MM.1S (cell line): ENCODE measurements at regions not wholly inside any gene's neighbourhood (a gene's known extent, or its start where the extent isn't known, plus 50 kb on each side); places are given as distances from the start of the nearest gene placed in this dataset.

ENCODE experiments used
- DNase-seq: peaks from one replicate; pipeline ENCODE4 v3.0.0-alpha.2; 2015
- H2AFZ ChIP-seq: fragments of 300-600 bp; sonication (generic); 2 replicates; pipeline ENCODE4 v1.6.0; 2016; ENCODE audit warnings: antibody characterized with exemption, low read length
- H3F3A ChIP-seq: fragments of 300-600 bp; sonication (generic); 2 replicates; pipeline ENCODE4 v1.6.1; 2016; ENCODE audit warnings: mild to moderate bottlenecking, antibody characterized with exemption, low read length, moderate library complexity, mixed read lengths; ENCODE audit not compliant: insufficient read depth
- H3K27ac ChIP-seq: fragments of 300-600 bp; sonication (generic); 2 replicates; pipeline ENCODE4 v1.5.1; 2016; ENCODE audit warnings: mild to moderate bottlenecking, low read length
- H3K27me3 ChIP-seq: fragments of 300-600 bp; sonication (generic); replicated peaks from 2 replicates; pipeline ENCODE4 v1.6.0; 2016; ENCODE audit warnings: low read length; ENCODE audit not compliant: insufficient read depth
- H3K36me3 ChIP-seq: fragments of 300-600 bp; sonication (generic); replicated peaks from 2 replicates; pipeline ENCODE4 v1.6.1; 2016; ENCODE audit warnings: mild to moderate bottlenecking, low read length, mixed read lengths; ENCODE audit not compliant: insufficient read depth
- H3K4me1 ChIP-seq: fragments of 300-600 bp; sonication (generic); 2 replicates; pipeline ENCODE4 v1.6.1; 2016; ENCODE audit warnings: low read length, mixed read lengths
- H3K4me2 ChIP-seq: fragments of 300-600 bp; sonication (generic); 2 replicates; pipeline ENCODE4 v1.6.0; 2016; ENCODE audit warnings: low read depth, low read length
- H3K4me3 ChIP-seq: fragments of 300-600 bp; sonication (generic); 2 replicates; pipeline ENCODE4 v1.5.1; 2016; ENCODE audit warnings: low read length, mixed read lengths
- H3K79me2 ChIP-seq: fragments of 300-600 bp; sonication (generic); 2 replicates; pipeline ENCODE4 v1.6.1; 2016; ENCODE audit warnings: mixed run types, low read length, mixed read lengths
- H3K9ac ChIP-seq: fragments of 300-600 bp; sonication (generic); 2 replicates; pipeline ENCODE4 v1.6.1; 2016; ENCODE audit warnings: low read length, mixed read lengths
- H3K9me2 ChIP-seq: fragments of 300-600 bp; sonication (generic); replicated peaks from 2 replicates; pipeline ENCODE4 v1.6.1; 2016; ENCODE audit warnings: mild to moderate bottlenecking, low read length, mixed read lengths; ENCODE audit not compliant: insufficient read depth
- H3K9me3 ChIP-seq: fragments of 300-600 bp; sonication (generic); replicated peaks from 2 replicates; pipeline ENCODE4 v1.6.1; 2016; ENCODE audit warnings: mild to moderate bottlenecking, low read length, mixed read lengths; ENCODE audit not compliant: insufficient read depth
- H4K20me1 ChIP-seq: fragments of 300-600 bp; sonication (generic); 2 replicates; pipeline ENCODE4 v1.6.1; 2016; ENCODE audit warnings: mild to moderate bottlenecking, low read length, moderate library complexity, mixed read lengths; ENCODE audit not compliant: insufficient read depth
- CTCF ChIP-seq: fragments of 300-600 bp; sonication (generic); IDR thresholded peaks from 2 replicates; pipeline ENCODE4 v1.5.1; 2016; ENCODE audit warnings: antibody characterized with exemption, low read length, mixed read lengths
- EZH2 ChIP-seq: fragments of 300-600 bp; sonication (generic); optimal IDR thresholded peaks from 2 replicates; pipeline ENCODE3; 2017; ENCODE audit warnings: low read depth, mild to moderate bottlenecking, antibody characterized with exemption, low read length, mixed read lengths
- EZH2phosphoT487 ChIP-seq: fragments of 300-600 bp; sonication (generic); IDR thresholded peaks from 2 replicates; pipeline ENCODE4 v1.6.1; 2018; ENCODE audit warnings: antibody characterized with exemption, low read length

GRCh38 chr13:74077375-74077774, 56.8 kb downstream of the KLF12 start:
- Histone ChIP-seq H3K4me3 (no peak overlapping the region), H3K4me1 (peaks cover 12% of the 10 kb centered on the region; the same call in 1 of the 2 replicates), H3K36me3 (no peaks in the 10 kb centered on the region), H2AFZ (no peak overlapping the region), H3K9me2 (no peaks in the 10 kb centered on the region), H3K27me3 (no peaks in the 10 kb centered on the region), H3K27ac (no peak overlapping the region), H3K9ac (no peak overlapping the region), H3K9me3 (no peaks in the 10 kb centered on the region), H3F3A (no peaks in the 10 kb centered on the region), H3K79me2 (peaks cover 50% of the 10 kb centered on the region), H3K4me2 (no peak overlapping the region), H4K20me1 (no peaks in the 10 kb centered on the region)
- DNase-seq: no peak
- TF ChIP-seq EZH2 (no peak), EZH2phosphoT487 (no peak), CTCF (no peak)

- Histone ChIP-seq H2AFZ (no peak overlapping the region), H3K4me2 (no peak overlapping the region), H3F3A (peaks cover 14% of the 10 kb centered on the region), H3K27me3 (no peaks in the 10 kb centered on the region), H3K4me3 (no peak overlapping the region), H3K36me3 (no peaks in the 10 kb centered on the region), H3K9ac (no peak overlapping the region), H3K9me3 (no peaks in the 10 kb centered on the region), H4K20me1 (no peaks in the 10 kb centered on the region), H3K9me2 (no peaks in the 10 kb centered on the region), H3K27ac (no peak overlapping the region), H3K4me1 (peaks cover 22% of the 10 kb centered on the region), H3K79me2 (peaks cover 39% of the 10 kb centered on the region)
- TF ChIP-seq CTCF (no peak), EZH2 (no peak)
- DNase-seq: no peak
Measured at GRCh38 chr13:74074723-74075122, 59.5 kb downstream of the KLF12 start.

GRCh38 chr13:74073274-74073673, 60.9 kb downstream of the KLF12 start:
- H3K79me2 ChIP-seq: peaks cover 47% of the 10 kb centered on the region
- peaks cover 23% of the 10 kb centered on the region for H3F3A ChIP-seq

More at GRCh38 chr13:74073274-74073673, 60.9 kb downstream of the KLF12 start:
- no peaks in the 10 kb centered on the region for H3K9me3 ChIP-seq
- H3K9me2 ChIP-seq: no peaks in the 10 kb centered on the region
- no peak for DNase-seq
- no peaks in the 10 kb centered on the region for H3K27me3 ChIP-seq
- no peak overlapping the region for H3K4me3 ChIP-seq
- no peak overlapping the region for H3K9ac ChIP-seq
- TF ChIP-seq EZH2phosphoT487 (no peak), CTCF (no peak), EZH2 (no peak)
- no peak overlapping the region for H3K4me2 ChIP-seq
- H3K36me3 ChIP-seq: no peaks in the 10 kb centered on the region
- H3K4me1 ChIP-seq: peaks cover 33% of the 10 kb centered on the region
- no peaks in the 10 kb centered on the region for H4K20me1 ChIP-seq
- H2AFZ ChIP-seq: no peak overlapping the region
- H3K27ac ChIP-seq: no peak overlapping the region
